ENCODE measurements at regions not wholly inside any gene's neighbourhood (a gene's known extent, or its start where the extent isn't known, plus 50 kb on each side); places are given as distances from the start of the nearest gene placed in this dataset.

- intact Hi-C loops (cut with DNase I, micrococcal nuclease), result no loop called here
Observed at GRCh38 chr14:100470523-100470897, 116.7 kb downstream of the BEGAIN start.

GRCh38 chr14:100471441-100472093 lies 115.7 kb downstream of the BEGAIN start:
- no peak for DNase-seq
- Mint-ChIP-seq H3K4me1 (peaks cover 4% of the 10 kb centered on the region), H3K27ac (no peak overlapping the region), H3K9me3 (ENCODE audit: low read depth) (no peaks in the 10 kb centered on the region), H3K4me3 (no peak overlapping the region), H3K36me3 (ENCODE audit: low read depth) (peaks cover 4% of the 10 kb centered on the region), H3K27me3 (no peaks in the 10 kb centered on the region)
- intact Hi-C loops (cut with DNase I, micrococcal nuclease), result no loop called here
- POLR2A ChIA-PET, result no interaction called here
- no peak for ATAC-seq
- CTCF ChIA-PET, result no interaction called here

More at GRCh38 chr14:100470523-100470897, 116.7 kb downstream of the BEGAIN start:
- no peak for DNase-seq
- CTCF ChIA-PET, result interaction anchor here (1.2 kb wide), 1 partner anchor 28 kb away, joined by 3 read pairs; no protein-coding TSS in a partner anchor
- peaks cover 4% of the 10 kb centered on the region for H3K4me1 Mint-ChIP-seq
- POLR2A ChIA-PET, result no interaction called here
- H3K27me3 Mint-ChIP-seq, result no peaks in the 10 kb centered on the region
- ATAC-seq, result peak; percentile 21
- H3K4me3 Mint-ChIP-seq, result no peak overlapping the region
- H3K36me3 Mint-ChIP-seq (ENCODE audit: low read depth), result peaks cover 4% of the 10 kb centered on the region
- no peaks in the 10 kb centered on the region for H3K9me3 Mint-ChIP-seq (ENCODE audit: low read depth)
- no peak overlapping the region for H3K27ac Mint-ChIP-seq

- Mint-ChIP-seq H3K4me1 (peaks cover 4% of the 10 kb centered on the region), H3K27me3 (no peaks in the 10 kb centered on the region), H3K27ac (no peak overlapping the region), H3K9me3 (ENCODE audit: low read depth) (no peaks in the 10 kb centered on the region), H3K4me3 (no peak overlapping the region), H3K36me3 (ENCODE audit: low read depth) (peaks cover 4% of the 10 kb centered on the region)
- intact Hi-C loops (cut with DNase I, micrococcal nuclease), result no loop called here
- ChIA-PET POLR2A (interaction anchor here (0.6 kb wide), 1 partner anchor 896 kb away, joined by 3 read pairs; no protein-coding TSS in a partner anchor), CTCF (no interaction called here)
- no peak for ATAC-seq
- DNase-seq, result no peak
Observed at GRCh38 chr14:100472094-100472455, 115.1 kb downstream of the BEGAIN start.

- CTCF ChIA-PET, result no interaction called here
- no peak for DNase-seq
- H3K4me3 Mint-ChIP-seq, result no peak overlapping the region
- intact Hi-C loops (cut with DNase I, micrococcal nuclease), result no loop called here
- ATAC-seq, result no peak
- no peak overlapping the region for H3K27ac Mint-ChIP-seq
- POLR2A ChIA-PET, result interaction anchor here (0.6 kb wide), 1 partner anchor 897 kb away, joined by 3 read pairs; no protein-coding TSS in a partner anchor
- H3K4me1 Mint-ChIP-seq, result peaks cover 4% of the 10 kb centered on the region
- H3K9me3 Mint-ChIP-seq (ENCODE audit: low read depth), result no peaks in the 10 kb centered on the region
- H3K36me3 Mint-ChIP-seq (ENCODE audit: low read depth), result peaks cover 4% of the 10 kb centered on the region
- H3K27me3 Mint-ChIP-seq, result no peaks in the 10 kb centered on the region
Observed at GRCh38 chr14:100472491-100472890, 114.7 kb downstream of the BEGAIN start.

- no peak for ATAC-seq
- DNase-seq, result no peak
- H3K27me3 Mint-ChIP-seq, result no peaks in the 10 kb centered on the region
- CTCF ChIA-PET, result no interaction called here
- no peaks in the 10 kb centered on the region for H3K9me3 Mint-ChIP-seq (ENCODE audit: low read depth)
- H3K36me3 Mint-ChIP-seq (ENCODE audit: low read depth), result peaks cover 4% of the 10 kb centered on the region
- H3K4me3 Mint-ChIP-seq, result no peak overlapping the region
- POLR2A ChIA-PET, result no interaction called here
- H3K27ac Mint-ChIP-seq, result no peak overlapping the region
- peaks cover 4% of the 10 kb centered on the region for H3K4me1 Mint-ChIP-seq
- intact Hi-C loops (cut with DNase I, micrococcal nuclease), result no loop called here
Observed at GRCh38 chr14:100473249-100473648, 114.0 kb downstream of the BEGAIN start.

- Mint-ChIP-seq H3K9me3 (ENCODE audit: low read depth) (no peaks in the 10 kb centered on the region), H3K4me3 (no peak overlapping the region), H3K4me1 (peaks cover 4% of the 10 kb centered on the region), H3K36me3 (ENCODE audit: low read depth) (peaks cover 4% of the 10 kb centered on the region), H3K27ac (no peak overlapping the region), H3K27me3 (no peaks in the 10 kb centered on the region)
- intact Hi-C loops (cut with DNase I, micrococcal nuclease), result no loop called here
- POLR2A ChIA-PET, result no interaction called here
- CTCF ChIA-PET, result interaction anchor here (1.1 kb wide), 1 partner anchor 179 kb away, joined by 5 read pairs; no protein-coding TSS in a partner anchor
- ATAC-seq, result no peak
- DNase-seq, result no peak
Observed at GRCh38 chr14:100474196-100474595, 113.0 kb downstream of the BEGAIN start.

- no peak for ATAC-seq
- no peak overlapping the region for H3K4me3 Mint-ChIP-seq
Observed at GRCh38 chr14:100475268-100475667, 111.9 kb downstream of the BEGAIN start.

GRCh38 chr14:100476012-100476822 lies 111.0 kb downstream of the BEGAIN start:
- ATAC-seq (no peak), DNase-seq (no peak)
- Mint-ChIP-seq H3K4me3 (no peak overlapping the region), H3K27me3 (no peaks in the 10 kb centered on the region), H3K27ac (no peak overlapping the region), H3K9me3 (ENCODE audit: low read depth) (no peaks in the 10 kb centered on the region), H3K36me3 (ENCODE audit: low read depth) (peaks cover 1% of the 10 kb centered on the region), H3K4me1 (no peaks in the 10 kb centered on the region)
- POLR2A ChIA-PET, result no interaction called here
- intact Hi-C loops (cut with DNase I, micrococcal nuclease), result no loop called here
- CTCF ChIA-PET, result interaction anchor here (0.7 to 1.1 kb wide), 3 partner anchors 36 to 49 kb away, joined by 3 to 6 read pairs (median 3); no protein-coding TSS in a partner anchor

More at GRCh38 chr14:100475268-100475667, 111.9 kb downstream of the BEGAIN start:
- H3K4me1 Mint-ChIP-seq, result no peaks in the 10 kb centered on the region
- H3K9me3 Mint-ChIP-seq (ENCODE audit: low read depth), result no peaks in the 10 kb centered on the region
- ChIA-PET CTCF (interaction anchor here (0.6 to 1.1 kb wide), 4 partner anchors 50 to 1133 kb away, joined by 3 to 6 read pairs (median 4); no protein-coding TSS in a partner anchor), POLR2A (no interaction called here)
- no peaks in the 10 kb centered on the region for H3K27me3 Mint-ChIP-seq
- no peak overlapping the region for H3K27ac Mint-ChIP-seq
- peaks cover 1% of the 10 kb centered on the region for H3K36me3 Mint-ChIP-seq (ENCODE audit: low read depth)
- intact Hi-C loops (cut with DNase I, micrococcal nuclease), result no loop called here
- no peak for DNase-seq

GRCh38 chr14:100484531-100485267 lies 102.5 kb downstream of the BEGAIN start:
- CTCF ChIA-PET, result interaction anchor here (1.4 kb wide), 1 partner anchor 41 kb away, joined by 3 read pairs; no protein-coding TSS in a partner anchor
- DNase-seq (no peak), ATAC-seq (no peak)
- Mint-ChIP-seq H3K4me1 (peaks cover 21% of the 10 kb centered on the region), H3K27me3 (no peaks in the 10 kb centered on the region), H3K4me3 (no peak overlapping the region), H3K27ac (no peak overlapping the region), H3K9me3 (ENCODE audit: low read depth) (no peaks in the 10 kb centered on the region), H3K36me3 (ENCODE audit: low read depth) (peaks cover 14% of the 10 kb centered on the region)
- intact Hi-C loops (cut with DNase I, micrococcal nuclease), result no loop called here
- POLR2A ChIA-PET, result no interaction called here

- Mint-ChIP-seq H3K4me3 (no peak overlapping the region), H3K36me3 (ENCODE audit: low read depth) (peaks cover 14% of the 10 kb centered on the region), H3K27ac (no peak overlapping the region), H3K9me3 (ENCODE audit: low read depth) (no peaks in the 10 kb centered on the region), H3K27me3 (no peaks in the 10 kb centered on the region), H3K4me1 (peaks cover 21% of the 10 kb centered on the region)
- DNase-seq (peak; percentile 82), ATAC-seq (peak; percentile 69)
- intact Hi-C loops (cut with DNase I, micrococcal nuclease), result no loop called here
- CTCF ChIA-PET, result no interaction called here
- POLR2A ChIA-PET, result no interaction called here
Observed at GRCh38 chr14:100486025-100486828, 101.0 kb downstream of the BEGAIN start.
